ENCODE measurements at regions not wholly inside any gene's neighbourhood (a gene's known extent, or its start where the extent isn't known, plus 50 kb on each side); places are given as distances from the start of the nearest gene placed in this dataset.

DNA sequence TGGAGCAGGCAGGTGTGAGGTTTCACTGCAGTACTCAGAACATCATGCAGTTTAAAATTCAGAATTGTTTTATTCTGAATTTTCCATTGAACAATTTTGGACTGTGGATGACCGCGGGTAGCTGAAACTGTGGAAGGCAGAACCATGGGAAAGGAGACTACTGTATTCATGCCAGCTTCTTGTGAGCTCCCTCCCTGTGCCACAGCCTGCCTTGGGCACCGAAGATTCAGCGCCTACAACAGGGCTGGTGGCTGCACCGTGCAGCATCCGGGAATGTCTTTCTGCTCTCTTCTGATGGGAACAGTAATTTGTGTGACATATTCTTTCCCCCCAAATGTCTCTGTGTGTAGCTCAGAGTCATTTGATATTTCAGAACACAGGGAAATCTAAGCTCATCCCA, 118.5 kb upstream of the NKX1-1 start:
- Histone ChIP-seq H3K79me2 (ENCODE audit: insufficient read depth, low read length) (no peaks in the 10 kb centered on the region), H4K20me1 (ENCODE audit: insufficient read depth, low read length) (no peaks in the 10 kb centered on the region), H3F3A (ENCODE audit: insufficient read depth, low read length) (no peaks in the 10 kb centered on the region), H3K9ac (ENCODE audit: low read length) (no peak overlapping the region), H3K4me1 (ENCODE audit: insufficient read depth, low read length, severe bottlenecking) (no peaks in the 10 kb centered on the region), H3K36me3 (ENCODE audit: insufficient read depth, low read length) (no peaks in the 10 kb centered on the region), H3K9me2 (ENCODE audit: low read depth, low read length) (no peaks in the 10 kb centered on the region), H3K4me3 (ENCODE audit: low read depth, low read length, poor library complexity, severe bottlenecking) (no peak overlapping the region), H3K27me3 (ENCODE audit: insufficient read depth, low read length) (no peaks in the 10 kb centered on the region), H2AFZ (ENCODE audit: low read length) (no peak overlapping the region), H3K4me2 (ENCODE audit: low read length) (no peak overlapping the region), H3K27ac (ENCODE audit: low read depth, low read length, poor library complexity, severe bottlenecking) (no peak overlapping the region), H3K9me3 (ENCODE audit: low read length) (no peaks in the 10 kb centered on the region)
- TF ChIP-seq, protein P1, sequence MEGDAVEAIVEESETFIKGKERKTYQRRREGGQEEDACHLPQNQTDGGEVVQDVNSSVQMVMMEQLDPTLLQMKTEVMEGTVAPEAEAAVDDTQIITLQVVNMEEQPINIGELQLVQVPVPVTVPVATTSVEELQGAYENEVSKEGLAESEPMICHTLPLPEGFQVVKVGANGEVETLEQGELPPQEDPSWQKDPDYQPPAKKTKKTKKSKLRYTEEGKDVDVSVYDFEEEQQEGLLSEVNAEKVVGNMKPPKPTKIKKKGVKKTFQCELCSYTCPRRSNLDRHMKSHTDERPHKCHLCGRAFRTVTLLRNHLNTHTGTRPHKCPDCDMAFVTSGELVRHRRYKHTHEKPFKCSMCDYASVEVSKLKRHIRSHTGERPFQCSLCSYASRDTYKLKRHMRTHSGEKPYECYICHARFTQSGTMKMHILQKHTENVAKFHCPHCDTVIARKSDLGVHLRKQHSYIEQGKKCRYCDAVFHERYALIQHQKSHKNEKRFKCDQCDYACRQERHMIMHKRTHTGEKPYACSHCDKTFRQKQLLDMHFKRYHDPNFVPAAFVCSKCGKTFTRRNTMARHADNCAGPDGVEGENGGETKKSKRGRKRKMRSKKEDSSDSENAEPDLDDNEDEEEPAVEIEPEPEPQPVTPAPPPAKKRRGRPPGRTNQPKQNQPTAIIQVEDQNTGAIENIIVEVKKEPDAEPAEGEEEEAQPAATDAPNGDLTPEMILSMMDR (IDR thresholded peaks at IDR 0.05; ENCODE audit: low read length): no peak
- TF ChIP-seq EZH2 (IDR thresholded peaks at IDR 0.05; ENCODE audit: borderline replicate concordance, low read length): no peak

DNA sequence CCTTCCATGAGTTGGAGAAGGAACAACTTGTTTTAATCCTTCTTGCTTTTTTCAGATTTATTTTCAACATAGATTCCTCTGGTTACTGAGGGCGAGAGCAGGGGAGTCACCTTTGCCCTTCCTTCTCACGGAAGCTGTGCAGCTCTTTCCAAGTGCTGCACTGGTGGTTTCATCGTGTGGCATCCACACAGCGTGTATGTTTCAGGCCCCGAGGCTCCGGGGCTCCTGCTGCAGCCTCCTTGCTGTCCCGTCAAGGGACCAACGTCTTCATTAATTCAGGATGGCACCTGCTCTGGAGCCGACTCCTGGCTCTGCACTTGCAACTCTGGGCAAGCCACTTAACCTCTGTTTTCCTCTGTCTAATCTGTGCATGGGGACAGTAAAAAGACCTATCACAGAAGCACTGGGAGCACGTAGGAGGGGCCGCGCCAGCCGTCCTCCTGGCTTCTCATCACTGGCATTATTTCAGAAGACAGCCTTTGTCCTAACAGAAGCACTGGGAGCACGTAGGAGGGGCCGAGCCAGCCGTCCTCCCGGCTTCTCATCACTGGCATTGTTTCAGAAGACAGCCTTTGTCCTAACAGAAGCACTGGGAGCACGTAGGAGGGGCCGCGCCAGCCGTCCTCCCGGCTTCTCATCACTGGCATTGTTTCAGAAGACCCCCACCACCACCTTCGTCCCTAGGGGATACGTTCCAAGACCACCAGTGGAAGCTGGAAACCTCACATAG, 117.8 kb upstream of the NKX1-1 start:
- no peaks in the 10 kb centered on the region for H3K79me2 ChIP-seq (ENCODE audit: insufficient read depth, low read length)
- H3K4me3 ChIP-seq (ENCODE audit: low read depth, low read length, poor library complexity, severe bottlenecking): no peak overlapping the region
- H3K27ac ChIP-seq (ENCODE audit: low read depth, low read length, poor library complexity, severe bottlenecking): no peak overlapping the region
- no peak overlapping the region for H3K4me2 ChIP-seq (ENCODE audit: low read length)
- no peaks in the 10 kb centered on the region for H3K27me3 ChIP-seq (ENCODE audit: insufficient read depth, low read length)
- no peaks in the 10 kb centered on the region for H3K9me2 ChIP-seq (ENCODE audit: low read depth, low read length)
- no peak overlapping the region for H2AFZ ChIP-seq (ENCODE audit: low read length)
- no peak overlapping the region for H3K9ac ChIP-seq (ENCODE audit: low read length)
- H3K4me1 ChIP-seq (ENCODE audit: insufficient read depth, low read length, severe bottlenecking): no peaks in the 10 kb centered on the region
- no peaks in the 10 kb centered on the region for H3K9me3 ChIP-seq (ENCODE audit: low read length)
- no peaks in the 10 kb centered on the region for H3K36me3 ChIP-seq (ENCODE audit: insufficient read depth, low read length)
- H3F3A ChIP-seq (ENCODE audit: insufficient read depth, low read length): no peaks in the 10 kb centered on the region
- H4K20me1 ChIP-seq (ENCODE audit: insufficient read depth, low read length): no peaks in the 10 kb centered on the region
- no peak for TF ChIP-seq EZH2 (IDR thresholded peaks at IDR 0.05; ENCODE audit: borderline replicate concordance, low read length)
- TF ChIP-seq, protein P1 (IDR thresholded peaks at IDR 0.05; ENCODE audit: low read length): no peak

DNA sequence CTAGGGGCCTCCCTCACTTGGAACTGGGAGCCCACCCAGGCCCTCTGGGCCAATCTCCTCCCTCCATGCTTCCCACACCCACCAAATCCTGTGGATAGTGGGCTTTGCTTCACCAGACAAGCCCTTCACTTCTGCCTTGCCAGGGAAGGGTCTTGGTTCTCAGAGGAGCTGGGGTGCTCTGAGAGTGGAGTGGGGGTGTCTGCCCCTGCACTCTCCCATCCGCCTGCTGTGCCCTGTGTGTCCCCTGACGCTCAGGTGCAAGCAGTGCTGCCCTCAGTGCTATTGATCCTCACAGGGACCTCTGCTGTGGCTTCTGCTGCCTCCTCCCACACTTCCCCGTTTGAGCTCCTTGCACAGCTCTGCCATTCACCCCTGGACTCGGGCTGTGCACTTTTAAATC, 117.3 kb upstream of the NKX1-1 start:
- no peak overlapping the region for H3K4me2 ChIP-seq (ENCODE audit: low read length)

More for the DNA sequence above, 117.3 kb upstream of the NKX1-1 start:
- Histone ChIP-seq H3F3A (ENCODE audit: insufficient read depth, low read length) (no peaks in the 10 kb centered on the region), H3K9me2 (ENCODE audit: low read depth, low read length) (no peaks in the 10 kb centered on the region), H2AFZ (ENCODE audit: low read length) (no peak overlapping the region), H3K9ac (ENCODE audit: low read length) (no peak overlapping the region), H3K36me3 (ENCODE audit: insufficient read depth, low read length) (no peaks in the 10 kb centered on the region), H4K20me1 (ENCODE audit: insufficient read depth, low read length) (no peaks in the 10 kb centered on the region), H3K79me2 (ENCODE audit: insufficient read depth, low read length) (no peaks in the 10 kb centered on the region), H3K27me3 (ENCODE audit: insufficient read depth, low read length) (no peaks in the 10 kb centered on the region), H3K4me1 (ENCODE audit: insufficient read depth, low read length, severe bottlenecking) (no peaks in the 10 kb centered on the region), H3K9me3 (ENCODE audit: low read length) (no peaks in the 10 kb centered on the region), H3K27ac (ENCODE audit: low read depth, low read length, poor library complexity, severe bottlenecking) (no peak overlapping the region), H3K4me3 (ENCODE audit: low read depth, low read length, poor library complexity, severe bottlenecking) (no peak overlapping the region)
- no peak for TF ChIP-seq EZH2 (IDR thresholded peaks at IDR 0.05; ENCODE audit: borderline replicate concordance, low read length)
- TF ChIP-seq, protein P1 (IDR thresholded peaks at IDR 0.05; ENCODE audit: low read length): no peak
